GM18867 (cell line): ENCODE measurements at regions not wholly inside any gene's neighbourhood (a gene's known extent, or its start where the extent isn't known, plus 50 kb on each side); places are given as distances from the start of the nearest gene placed in this dataset.

Experiments
- ATAC-seq: cut with Tn5 transposase; IDR thresholded peaks from one replicate; pipeline ENCODE4 v1.9.1; 2021; ENCODE audit warnings: mild to moderate bottlenecking, moderate library complexity; ENCODE audit not compliant: unreplicated experiment

DNA sequence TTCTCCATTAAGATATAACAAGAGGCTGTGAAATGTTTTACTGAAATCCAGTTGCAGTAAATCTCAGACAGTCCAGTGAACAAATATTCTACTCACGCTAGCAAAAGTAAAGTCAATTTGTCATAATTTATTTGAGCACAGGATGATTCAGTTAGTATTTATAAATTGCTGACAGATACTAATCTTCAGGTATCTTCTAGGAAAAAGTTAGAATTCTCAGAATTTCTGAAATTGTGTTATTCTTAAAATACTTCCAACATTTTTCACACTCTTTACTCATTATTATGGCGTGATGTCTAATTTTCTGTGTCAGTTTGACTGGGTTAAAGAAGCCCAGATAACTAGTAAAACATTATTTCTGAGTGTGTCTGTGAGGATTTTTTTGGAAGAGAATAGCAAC is 460.2 kb upstream of the ACVR2A start:
- no peak for ATAC-seq

DNA sequence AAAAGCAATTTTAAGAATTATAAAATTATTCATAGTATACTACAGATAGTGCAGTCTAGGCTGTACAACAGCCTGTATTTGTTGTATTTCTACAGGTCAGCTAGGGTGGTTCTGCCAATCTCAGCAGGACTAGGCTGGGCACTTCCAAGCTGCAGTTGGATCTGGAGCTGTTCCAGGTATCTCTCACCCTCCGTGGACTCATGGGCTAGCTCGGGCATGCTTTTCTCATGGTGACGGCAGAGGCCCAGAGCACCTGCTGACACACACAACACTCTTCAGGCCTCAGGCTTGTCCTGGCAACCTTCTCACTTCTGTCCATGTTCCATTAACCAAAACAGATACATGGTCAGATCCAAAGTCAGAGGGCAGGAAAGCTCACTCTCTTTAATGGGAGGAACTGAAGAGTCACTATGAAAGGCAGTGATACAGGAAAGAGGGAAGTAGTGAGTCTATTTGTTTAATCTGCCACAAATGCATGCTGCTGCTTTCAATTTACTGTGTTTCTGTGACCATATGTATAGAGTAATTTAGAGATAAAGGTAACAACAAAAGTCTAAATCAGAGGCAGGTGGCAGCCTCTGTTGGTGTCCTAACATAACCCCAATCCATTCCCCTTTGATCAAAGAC is 462.4 kb upstream of the ACVR2A start:
- no peak for ATAC-seq

DNA sequence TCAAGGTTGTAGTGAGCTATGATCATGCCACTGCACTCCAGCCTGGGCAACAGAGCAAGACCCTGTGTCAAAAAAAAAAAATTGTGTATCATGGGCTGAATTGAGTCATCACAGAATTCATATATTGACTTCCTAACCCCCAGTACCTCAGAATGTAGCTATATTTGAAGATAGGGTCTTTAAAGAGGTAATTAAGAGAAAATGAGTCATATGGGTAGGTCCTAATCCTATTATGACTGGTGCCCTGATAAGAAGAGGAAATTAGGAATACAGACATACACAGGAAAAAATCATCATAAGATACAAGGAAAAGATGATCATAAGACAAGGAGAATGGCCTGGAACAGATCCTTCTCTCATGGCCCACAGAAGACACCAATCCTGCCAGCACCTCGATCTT is 466.4 kb upstream of the ACVR2A start:
- no peak for ATAC-seq

DNA sequence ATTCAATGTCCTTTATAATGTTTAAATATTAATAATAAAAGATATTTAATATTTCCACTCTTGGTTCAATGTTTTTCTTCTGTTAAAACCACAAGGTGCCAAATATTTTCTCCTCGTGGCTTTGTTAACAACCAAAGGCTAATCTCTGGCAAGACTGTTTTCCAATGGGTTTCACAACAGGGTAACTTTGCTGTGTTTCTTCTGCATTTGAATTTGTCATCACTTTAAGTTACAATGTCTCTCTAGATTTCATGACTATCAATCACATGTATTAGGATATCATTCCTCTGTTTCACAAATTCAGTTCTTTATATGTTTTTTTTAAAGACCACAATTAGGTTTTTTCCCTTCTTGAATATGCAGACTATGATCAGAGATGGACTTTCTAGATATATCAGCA is 469.8 kb upstream of the ACVR2A start:
- no peak for ATAC-seq

DNA sequence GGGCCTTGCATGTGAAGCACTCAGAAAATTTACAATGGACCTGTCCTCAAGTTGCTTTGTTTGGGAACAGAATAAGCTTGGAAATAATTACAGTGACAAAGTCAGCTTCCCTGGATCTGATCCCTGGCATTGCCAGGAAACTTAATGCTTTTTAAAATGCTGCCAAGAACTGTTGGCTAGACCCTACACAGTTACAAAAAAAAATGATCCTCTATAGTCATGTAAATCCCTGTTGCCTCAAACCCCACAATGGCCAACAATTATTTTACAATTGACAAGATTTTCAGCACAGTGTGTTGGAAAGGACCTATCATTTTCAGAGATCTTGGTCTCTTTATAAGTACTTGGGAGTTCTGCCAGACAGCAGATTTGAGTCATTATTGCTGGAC is 470.4 kb upstream of the ACVR2A start:
- no peak for ATAC-seq

DNA sequence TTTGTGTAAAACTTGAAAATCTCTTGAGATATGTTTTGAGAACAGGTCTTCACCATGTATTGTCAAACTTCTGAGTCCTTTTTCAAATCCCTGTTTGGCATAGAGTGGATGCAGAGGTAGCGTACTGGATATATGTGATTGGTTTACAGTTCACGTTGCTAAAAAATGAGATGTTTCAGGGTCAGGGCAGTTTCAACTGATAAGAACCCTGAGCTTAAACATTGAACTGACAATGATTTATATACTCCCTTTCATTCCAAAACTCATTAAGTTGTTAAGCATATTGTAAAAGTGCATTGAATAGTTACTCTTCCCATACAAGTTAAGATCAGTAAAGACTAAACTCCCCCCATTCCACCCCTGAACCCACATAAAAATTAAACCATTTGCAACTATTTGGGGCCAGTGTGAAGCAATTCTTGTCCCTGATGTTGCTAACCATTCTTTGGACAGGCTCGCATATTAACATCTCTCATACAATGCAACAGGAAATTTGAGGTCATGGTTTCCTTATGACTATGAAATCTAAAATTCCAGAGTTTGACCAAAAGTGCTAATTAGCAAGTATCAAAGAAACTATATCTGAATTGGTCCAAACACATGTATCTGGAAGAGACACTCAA is 470.9 kb upstream of the ACVR2A start:
- ATAC-seq = no peak

DNA sequence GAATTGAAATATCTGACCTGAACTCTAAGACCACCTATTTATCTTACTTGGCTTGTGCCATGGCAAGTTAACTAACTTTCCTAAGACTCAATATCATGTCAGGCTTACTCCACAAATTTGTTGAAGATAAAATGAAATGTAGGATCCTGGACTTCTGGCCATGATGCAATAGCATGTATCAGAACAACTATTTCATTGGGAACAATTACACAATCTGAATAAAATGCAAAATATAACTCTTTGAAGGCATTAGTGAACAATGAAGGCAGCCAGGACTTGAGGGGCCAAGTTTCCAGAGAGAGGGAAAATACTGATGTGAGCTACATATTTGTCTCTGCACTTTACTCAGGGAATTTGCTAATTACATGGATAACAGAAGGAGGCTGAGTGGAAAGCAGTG is 476.5 kb upstream of the ACVR2A start:
- ATAC-seq = no peak

DNA sequence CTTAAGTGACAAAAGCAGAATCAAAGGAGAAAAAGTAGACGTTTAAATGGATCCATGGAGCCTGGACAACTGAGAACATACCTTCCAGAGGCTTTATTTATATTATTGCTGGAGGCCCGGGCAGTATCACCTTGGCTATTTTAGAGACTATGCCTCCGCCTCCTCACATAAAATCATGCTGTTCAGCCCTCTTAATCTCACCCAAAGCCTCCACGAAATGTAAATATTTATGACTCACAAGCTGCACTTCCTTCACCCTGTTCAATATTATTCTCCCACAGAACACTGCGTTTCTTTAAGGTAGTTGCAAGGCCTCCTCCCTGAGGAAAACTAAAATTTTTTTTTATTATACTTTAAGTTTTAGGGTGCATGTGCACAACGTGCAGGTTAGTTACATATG is 478.6 kb upstream of the ACVR2A start:
- no peak for ATAC-seq

DNA sequence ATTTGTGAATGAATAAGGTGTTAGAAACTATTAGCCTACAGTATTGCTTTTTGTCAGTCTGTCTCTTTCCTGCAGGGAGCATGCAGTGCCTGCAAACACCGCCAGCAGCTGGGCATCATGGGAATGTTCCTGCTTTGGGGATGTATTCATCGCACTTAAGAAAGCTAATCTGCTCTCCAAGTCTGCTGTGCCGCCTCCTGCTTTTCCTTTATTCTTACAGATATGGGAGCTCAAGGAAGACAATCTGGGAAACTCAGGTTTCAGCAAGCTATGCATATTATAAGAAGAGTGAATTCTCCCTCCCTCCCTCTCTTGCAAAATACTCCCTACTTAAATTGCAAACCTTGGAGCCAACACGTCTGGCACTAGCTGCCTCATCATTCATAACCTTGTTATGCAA is 479.2 kb upstream of the ACVR2A start:
- ATAC-seq = no peak

DNA sequence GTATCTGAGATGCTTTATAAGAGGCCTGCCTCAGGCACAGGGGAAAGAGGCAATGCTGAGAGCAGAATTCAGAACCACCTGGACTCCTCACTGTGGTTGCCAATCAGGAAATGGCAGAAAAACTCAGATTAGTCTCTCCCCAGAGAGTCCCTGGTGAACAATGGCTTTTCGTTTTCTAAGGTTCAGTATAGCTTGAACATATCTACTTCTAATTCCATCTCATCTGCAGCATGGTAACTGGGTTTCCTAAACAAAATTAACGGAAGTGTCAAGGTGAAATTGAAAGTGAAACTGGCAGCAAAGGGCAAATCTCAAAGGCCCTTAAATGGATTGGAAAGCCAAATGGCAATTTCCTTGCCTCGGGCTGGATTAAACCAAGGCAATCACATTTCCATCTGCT is 480.2 kb upstream of the ACVR2A start:
- peak; percentile 64 for ATAC-seq

DNA sequence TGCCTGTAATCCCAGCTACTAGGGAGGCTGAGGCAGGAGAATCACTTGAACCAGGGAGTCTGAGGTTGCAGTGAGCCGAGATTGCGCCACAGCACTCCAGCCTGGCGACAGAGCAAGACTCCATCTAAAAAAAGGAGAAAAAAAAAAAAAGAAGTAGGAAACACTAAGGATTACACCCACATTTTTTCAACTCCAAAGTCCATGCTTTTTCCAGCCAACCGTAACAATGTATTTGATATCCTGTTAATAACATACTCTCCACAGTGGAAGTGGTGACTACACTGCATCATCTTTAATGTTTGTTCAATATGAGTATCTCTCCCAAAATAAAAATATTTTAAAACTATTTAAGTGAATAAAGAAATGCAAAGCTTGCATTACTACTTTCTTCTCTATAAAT is 481.6 kb upstream of the ACVR2A start:
- ATAC-seq = no peak

DNA sequence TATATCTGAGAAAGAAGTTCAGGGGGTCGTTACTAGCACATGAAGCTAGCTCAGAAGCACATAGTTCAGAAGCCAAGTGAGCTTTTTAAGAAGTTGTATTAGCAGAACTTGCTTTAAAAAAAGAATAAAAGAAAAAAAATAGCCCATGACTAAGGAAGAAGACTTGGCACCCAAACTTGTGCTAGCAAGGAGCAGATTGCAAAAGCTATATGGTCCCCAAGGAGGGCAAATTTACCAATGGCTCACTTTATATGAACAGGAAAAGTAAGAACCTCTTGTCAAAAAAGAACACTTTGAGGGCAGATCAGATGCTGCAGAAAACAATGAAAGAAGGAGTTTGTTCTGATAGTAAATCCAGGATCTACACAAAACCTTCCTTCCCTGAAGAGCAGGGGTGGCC is 486.5 kb upstream of the ACVR2A start:
- ATAC-seq = no peak

DNA sequence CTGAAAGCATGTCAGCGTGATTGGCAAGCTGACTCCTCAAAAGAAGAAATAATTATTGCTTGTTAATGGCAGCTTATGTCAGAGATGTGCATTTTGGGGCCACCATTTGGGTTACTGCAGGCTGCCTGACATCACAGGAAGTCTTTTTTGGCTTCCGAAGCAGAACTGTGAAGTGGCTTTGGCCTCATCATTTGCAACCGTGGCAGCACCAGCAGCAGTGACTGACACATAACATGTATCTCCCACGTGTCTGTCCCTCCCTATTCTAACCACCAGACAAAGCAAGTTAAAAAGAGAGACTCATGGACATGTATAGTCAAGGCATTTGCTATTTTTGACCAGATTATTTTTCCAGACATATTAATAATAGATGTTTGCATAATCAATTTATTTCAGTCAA is 488.7 kb upstream of the ACVR2A start:
- peak; percentile 78 for ATAC-seq

DNA sequence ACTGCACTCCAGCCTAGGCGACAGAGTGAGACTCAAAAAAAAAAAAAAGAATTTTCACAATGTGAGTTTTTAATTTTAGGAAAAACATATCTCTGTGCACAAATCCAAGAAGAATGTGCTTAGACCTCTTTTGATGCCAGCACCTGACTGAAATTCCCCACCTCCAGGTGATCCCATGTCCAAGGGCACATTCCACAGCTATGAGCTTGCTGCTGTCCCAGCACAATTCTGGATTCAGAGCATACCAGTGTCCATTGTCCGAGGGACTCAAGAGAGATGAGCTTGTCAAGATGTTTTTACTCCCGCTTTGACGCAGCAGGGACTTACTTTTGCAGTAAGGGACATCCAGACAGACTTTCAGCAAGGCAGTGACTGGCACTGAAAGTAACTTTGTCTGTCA is 489.1 kb upstream of the ACVR2A start:
- peak; percentile 5 for ATAC-seq

DNA sequence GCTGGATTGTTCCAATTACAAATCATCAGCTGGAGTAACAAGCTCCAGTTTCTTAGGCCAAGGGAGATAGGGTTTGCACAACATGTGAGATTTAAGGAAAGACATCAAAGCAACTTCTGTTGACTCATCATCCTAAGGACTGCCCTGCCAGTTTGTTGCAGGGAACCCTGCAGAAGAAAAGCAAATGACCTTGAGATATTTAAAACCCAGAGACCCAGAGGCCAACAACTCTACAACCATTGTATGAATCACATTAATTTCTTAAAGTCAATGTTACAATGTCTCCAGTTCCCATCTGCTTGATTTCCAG is 491.8 kb upstream of the ACVR2A start:
- no peak for ATAC-seq

DNA sequence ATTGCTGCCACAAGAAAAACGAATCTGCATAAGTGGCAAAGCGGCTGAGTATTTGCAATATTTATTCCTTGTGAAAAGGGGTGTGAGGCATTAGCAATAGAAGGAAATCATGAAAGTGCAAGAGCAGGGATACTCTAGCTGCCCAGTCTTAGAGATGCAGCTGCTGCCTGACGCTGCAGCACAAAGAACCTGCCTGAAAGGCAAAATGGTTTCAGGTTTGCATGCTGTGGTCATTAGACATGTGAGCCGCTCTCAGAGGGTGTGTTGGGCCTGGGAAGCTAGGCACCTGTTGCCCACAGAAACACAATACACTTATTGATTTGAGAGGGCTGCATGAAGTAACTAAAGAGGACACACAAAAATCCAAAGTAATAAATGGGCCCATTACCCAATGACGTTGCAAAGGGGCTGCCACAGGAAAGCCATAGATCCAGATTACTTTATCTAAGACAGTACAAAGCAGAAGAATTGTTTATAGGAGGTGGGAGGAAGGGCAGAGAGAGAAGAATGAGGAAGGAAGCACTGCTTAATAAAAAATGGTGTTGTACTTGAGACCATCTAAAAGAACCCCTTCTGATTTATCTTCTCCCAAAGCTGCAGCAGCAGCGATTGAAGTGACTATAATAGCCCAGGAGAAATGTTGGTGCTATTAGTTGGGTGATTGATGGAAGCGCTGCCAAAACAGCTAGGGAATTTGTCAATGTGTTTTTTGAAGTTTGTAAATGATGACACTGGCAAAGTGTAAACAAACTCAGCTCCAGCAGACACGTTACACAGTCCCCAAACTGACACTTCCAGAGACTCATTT is 492.4 kb upstream of the ACVR2A start:
- ATAC-seq = peak; percentile 88

DNA sequence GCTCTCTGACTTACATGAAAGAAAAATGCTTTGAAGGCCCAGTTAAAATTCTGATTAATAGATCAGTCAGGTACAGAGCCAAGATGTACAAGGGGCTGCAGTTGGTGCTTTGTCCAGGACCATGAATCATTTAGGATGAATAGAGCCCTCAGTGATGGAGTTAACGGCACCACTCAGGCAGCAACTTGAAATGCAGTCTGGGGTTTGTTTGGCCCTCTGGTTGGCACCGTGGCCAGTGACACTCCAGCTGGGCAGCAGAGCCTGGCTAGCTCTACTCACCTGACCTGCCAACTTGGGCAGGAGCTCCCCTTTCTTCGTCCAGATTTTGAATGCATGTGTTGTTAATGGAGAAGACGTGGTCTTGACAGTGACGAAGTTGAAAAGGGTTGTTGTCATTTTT is 493.0 kb upstream of the ACVR2A start:
- ATAC-seq = no peak

DNA sequence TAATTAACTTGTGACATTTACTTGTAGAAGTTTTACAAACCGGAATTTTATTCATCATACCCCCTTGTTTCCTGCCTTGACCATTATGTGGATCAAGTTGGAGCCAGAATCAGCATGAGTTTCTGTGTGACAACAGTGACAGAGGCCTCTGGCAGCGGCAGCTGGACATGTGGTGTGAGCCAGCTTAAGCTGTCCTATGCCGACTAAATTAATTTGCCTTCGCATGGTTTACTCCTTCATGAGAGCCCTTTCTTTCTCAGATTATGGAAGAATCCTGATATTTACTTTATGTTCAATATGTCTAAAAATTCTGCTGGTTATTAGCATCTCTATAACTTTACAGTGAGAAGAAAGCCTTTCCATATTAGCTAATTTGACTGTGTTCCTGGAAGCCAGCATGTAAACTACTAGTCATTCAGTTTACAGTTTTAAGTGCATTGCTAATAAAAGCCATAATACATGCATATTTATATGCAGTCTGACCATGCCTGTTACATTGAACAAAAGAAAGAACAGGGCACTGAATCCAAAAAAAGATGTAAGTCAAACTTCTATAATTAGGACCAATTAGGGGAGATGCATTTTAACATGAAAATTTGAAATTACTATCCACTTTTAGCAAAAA is 495.8 kb upstream of the ACVR2A start:
- no peak for ATAC-seq

DNA sequence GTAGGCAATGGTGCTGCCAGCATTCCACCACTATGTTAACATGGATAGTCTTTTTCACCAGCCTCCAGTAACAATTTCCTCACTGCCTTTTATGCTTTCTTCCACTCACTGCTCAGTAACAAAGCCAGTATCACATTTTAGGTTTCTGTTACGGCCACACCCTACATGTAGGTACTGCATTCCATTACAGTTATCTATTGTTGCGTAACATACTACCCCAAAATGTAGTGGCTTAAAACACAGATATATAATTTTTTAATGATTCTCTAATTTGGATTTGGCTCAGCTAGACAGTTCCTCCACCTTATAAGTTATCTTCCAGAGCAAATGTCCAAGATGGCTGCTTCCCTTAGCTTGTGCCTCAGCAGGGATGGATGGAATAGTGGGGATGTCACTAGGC is 498.7 kb upstream of the ACVR2A start:
- ATAC-seq = no peak

DNA sequence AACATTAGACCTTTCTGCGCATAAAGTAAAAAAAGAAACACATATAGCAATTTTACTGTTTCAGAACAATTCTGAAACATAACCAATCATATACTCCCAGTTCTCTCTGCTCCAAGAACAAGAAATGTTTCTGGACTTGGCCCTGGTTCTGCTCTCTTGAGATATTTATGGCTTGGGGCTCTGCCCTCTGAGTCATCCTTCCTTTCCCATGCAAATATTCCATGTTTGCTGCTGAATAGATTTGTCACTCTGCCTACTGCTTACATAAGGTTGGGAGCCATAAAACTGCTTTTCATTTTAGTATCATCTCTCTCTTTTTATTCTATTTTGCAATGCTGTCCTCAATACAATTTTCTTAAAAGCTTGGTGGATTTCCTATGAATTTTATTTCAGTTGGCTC is 499.6 kb upstream of the ACVR2A start:
- no peak for ATAC-seq

DNA sequence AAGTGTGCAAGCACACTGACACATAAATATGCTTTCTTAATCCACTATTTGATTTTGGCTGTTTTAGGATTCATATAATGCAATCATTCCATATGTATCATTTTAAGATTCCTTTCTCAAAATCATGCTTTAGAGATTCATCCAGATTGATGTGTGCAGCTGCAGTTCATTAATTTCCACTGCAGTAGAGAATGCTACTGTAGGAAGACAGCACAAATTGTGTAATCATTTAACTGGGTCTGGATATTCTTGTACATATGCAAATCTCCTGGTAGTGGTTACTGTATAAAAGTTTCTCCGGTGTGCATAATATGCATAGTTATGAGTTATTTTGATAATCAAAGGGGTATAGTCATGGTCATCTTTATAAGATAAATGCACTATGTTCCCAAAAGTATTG is 502.5 kb upstream of the ACVR2A start:
- no peak for ATAC-seq

DNA sequence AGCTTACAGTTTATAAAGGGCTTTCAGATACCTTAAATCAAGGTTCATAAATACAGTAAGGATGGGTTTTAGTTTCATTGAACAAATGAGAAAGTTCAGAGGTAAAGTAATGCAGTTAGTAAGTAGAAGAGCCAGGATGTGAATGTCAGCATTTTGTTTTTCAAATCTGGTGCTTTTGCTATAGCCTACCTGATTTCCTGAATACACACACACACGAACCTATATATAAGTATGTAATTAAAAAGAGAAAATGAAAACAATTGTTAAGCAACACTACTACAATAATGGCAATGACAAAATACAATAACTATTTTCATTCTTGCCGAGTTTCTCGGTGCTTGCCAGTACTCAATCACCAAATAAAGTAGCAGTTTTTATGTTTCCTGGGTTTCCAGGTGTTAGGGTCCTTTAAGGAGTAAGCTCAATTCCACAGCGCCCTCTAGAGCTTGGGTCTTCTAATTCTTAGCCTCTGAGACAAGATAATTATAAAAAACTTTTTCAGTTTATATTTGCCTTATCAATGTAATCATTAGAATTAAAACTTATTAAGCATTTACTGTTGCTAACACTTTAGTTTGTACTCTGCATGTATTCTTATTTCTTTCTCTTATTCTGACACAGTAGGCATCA is 512.9 kb upstream of the ACVR2A start:
- peak; percentile 78 for ATAC-seq
